Heart right ventricle (tissue), 16 donors: ENCODE measurements at regions not wholly inside any gene's neighbourhood (a gene's known extent, or its start where the extent isn't known, plus 50 kb on each side); places are given as distances from the start of the nearest gene placed in this dataset.

Experiments
- ATAC-seq, 8 donors: fragments of 200-7000 bp; cut with Tn5 transposase; one replicate each; pipeline ENCODE4 v1.9.1; 2020; ENCODE audit warnings: mild to moderate bottlenecking in 8 of 8, moderate library complexity in 8 of 8, moderate number of reproducible peaks in 1 of 8
- DNase-seq, 2 donors: peaks; one replicate each; pipeline ENCODE4 v3.0.0-alpha.2; 2020
- H3K27ac ChIP-seq, 10 donors: fragments of 200-600 bp; sonication (generic) in 2 of 10; one replicate each; pipeline versions ENCODE4 v1.5.0 to v1.8.0; 2020 to 2022; ENCODE audit warnings: mild to moderate bottlenecking in 3 of 10
- H3K27me3 ChIP-seq, 7 donors: fragments of 200-600 bp; one replicate each; pipeline ENCODE4 v1.8.0; 2021 to 2022; ENCODE audit warnings: mild to moderate bottlenecking in 2 of 7
- H3K36me3 ChIP-seq, 9 donors: fragments of 200-600 bp; sonication (generic) in 1 of 9; one replicate each; pipeline versions ENCODE4 v1.5.0 to v1.8.0; 2020 to 2022; ENCODE audit warnings: mild to moderate bottlenecking in 2 of 9
- H3K4me1 ChIP-seq, 9 donors: fragments of 200-600 bp; sonication (generic) in 1 of 9; one replicate each; pipeline versions ENCODE4 v1.5.0 to v1.8.0; 2020 to 2022; ENCODE audit warnings: mild to moderate bottlenecking in 4 of 9
- H3K4me3 ChIP-seq, 10 donors: fragments of 200-600 bp; sonication (generic) in 2 of 10; one replicate each; pipeline versions ENCODE4 v1.5.0 to v1.8.0; 2020 to 2022; ENCODE audit warnings: mild to moderate bottlenecking in 7 of 10, moderate library complexity in 2 of 10
- H3K9me3 ChIP-seq, 11 donors: fragments of 200-600 bp in 10 of 11; sonication (generic) in 2 of 11; one replicate each; pipeline versions ENCODE4 v1.5.0 to v1.8.0; 2013 to 2022; ENCODE audit warnings: mild to moderate bottlenecking in 2 of 11, control low read depth in 1 of 11, moderate library complexity in 1 of 11
- WGBS, 2 donors: extraction: QIAGEN DNeasy Blood & Tissue Kit; methylation state at CpG; one replicate each; pipeline ENCODE4 v1.1.7; 2013; ENCODE audit warnings: inconsistent platforms in 1 of 2; 5-methylcytosine and 5-hydroxymethylcytosine counted together
- intact Hi-C, 10 donors: fragments of 100-400 bp; cut with DNase I; formaldehyde crosslinking; loops; one replicate each; pipeline versions ENCODE4 v1.11.1 to v1.14.2; 2022
- TF ChIP-seq, protein P1 (sequence below), 9 donors: fragments of 200-600 bp; sonication (generic) in 2 of 9; IDR thresholded peaks; one replicate each; pipeline versions ENCODE4 v1.5.0 to v1.8.0; 2021 to 2022; ENCODE audit warnings: antibody characterized with exemption in 9 of 9, mild to moderate bottlenecking in 5 of 9, moderate library complexity in 1 of 9
- donor health status: Arrhythmogenic right ventricular cardiomyopathy.
- donor health status: ischemic (EF 13 %, LVEDD 7.1; RV severe dilation, severe dysfunction).
- donor health status: healthy with polysubstance abuse.
- donor health status: DM: no; HTN: yes; CAD: no.
- donor health status: DM: no; HTN: no; CAD: no.
- donor health status: ischemic (EF 25% LVEDD 6.9; RV normal size, moderate dysfunction).
- donor health status: ischemic (EF 25% LVEDD 5.7; RV mildly dilated, moderate dysfunction).
- donor health status: healthy.
- donor health status: DM: yes; HTN: yes; CAD: no.
- donor health status: Ischemic cardiomyopathy.
- donor health status: ischemic (EF 35%, LVEDD 5.7; RV mildly dilated, moderate dysfunction).
- donor health status: nonischemic (EF 11% LVEDD 7.7; RV severe dilation, severe dysfunction).
- donor health status: DM: yes; HTN: yes; CAD: no.
- donor health status: PGD.
- donor health status: ischemic (EF 29% LVEDD 5.4; RV normal size, mild dysfunction).
- donor health status: nonischemic (EF 23%, LVEDD 6.1; RV moderate dilation, normal function).

DNA sequence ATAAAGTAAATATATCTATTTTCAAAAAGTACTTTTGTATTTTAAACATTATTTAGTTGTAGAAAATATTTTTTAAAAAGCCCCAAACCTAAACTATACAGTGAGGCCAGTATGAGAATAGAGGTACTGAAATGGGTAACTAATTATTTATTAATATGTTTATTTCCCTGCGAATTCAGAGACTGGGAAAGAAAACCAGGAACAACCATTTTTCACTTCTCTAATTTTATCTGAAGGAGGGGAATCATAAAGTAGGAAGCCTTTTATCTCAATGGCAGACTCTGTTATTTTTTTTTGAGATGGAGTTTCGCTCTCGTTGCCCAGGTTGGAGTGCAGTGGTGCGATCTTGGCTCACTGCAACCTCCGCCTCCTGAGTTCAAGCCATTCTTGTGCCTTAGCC lies 63.6 kb upstream of the TRAK1 start:
- Histone ChIP-seq H3K9me3 (no peaks in the 10 kb centered on the region), H3K36me3 (no peaks in the 10 kb centered on the region), H3K27ac (peak overlapping the region in 7 of 10 donors; percentile 6 to 97 (median 89)), H3K4me1 (peaks cover 20 to 89% (median 77%) of the 10 kb centered on the region in 9 donors), H3K27me3 (no peaks in the 10 kb centered on the region), H3K4me3 (no peak overlapping the region)
- TF ChIP-seq, protein P1, sequence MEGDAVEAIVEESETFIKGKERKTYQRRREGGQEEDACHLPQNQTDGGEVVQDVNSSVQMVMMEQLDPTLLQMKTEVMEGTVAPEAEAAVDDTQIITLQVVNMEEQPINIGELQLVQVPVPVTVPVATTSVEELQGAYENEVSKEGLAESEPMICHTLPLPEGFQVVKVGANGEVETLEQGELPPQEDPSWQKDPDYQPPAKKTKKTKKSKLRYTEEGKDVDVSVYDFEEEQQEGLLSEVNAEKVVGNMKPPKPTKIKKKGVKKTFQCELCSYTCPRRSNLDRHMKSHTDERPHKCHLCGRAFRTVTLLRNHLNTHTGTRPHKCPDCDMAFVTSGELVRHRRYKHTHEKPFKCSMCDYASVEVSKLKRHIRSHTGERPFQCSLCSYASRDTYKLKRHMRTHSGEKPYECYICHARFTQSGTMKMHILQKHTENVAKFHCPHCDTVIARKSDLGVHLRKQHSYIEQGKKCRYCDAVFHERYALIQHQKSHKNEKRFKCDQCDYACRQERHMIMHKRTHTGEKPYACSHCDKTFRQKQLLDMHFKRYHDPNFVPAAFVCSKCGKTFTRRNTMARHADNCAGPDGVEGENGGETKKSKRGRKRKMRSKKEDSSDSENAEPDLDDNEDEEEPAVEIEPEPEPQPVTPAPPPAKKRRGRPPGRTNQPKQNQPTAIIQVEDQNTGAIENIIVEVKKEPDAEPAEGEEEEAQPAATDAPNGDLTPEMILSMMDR (IDR thresholded peaks at IDR 0.05): no peak
- ATAC-seq (no peak), DNase-seq (no peak)
- WGBS, 2 donors: 72 to 74% methylated on average over 5 of the region's 5 CpGs
- intact Hi-C loops: loop anchor here in 3 of 10 donors (5.0 kb wide), 2 partner anchors 35 to 40 kb away; no protein-coding TSS in a partner anchor

DNA sequence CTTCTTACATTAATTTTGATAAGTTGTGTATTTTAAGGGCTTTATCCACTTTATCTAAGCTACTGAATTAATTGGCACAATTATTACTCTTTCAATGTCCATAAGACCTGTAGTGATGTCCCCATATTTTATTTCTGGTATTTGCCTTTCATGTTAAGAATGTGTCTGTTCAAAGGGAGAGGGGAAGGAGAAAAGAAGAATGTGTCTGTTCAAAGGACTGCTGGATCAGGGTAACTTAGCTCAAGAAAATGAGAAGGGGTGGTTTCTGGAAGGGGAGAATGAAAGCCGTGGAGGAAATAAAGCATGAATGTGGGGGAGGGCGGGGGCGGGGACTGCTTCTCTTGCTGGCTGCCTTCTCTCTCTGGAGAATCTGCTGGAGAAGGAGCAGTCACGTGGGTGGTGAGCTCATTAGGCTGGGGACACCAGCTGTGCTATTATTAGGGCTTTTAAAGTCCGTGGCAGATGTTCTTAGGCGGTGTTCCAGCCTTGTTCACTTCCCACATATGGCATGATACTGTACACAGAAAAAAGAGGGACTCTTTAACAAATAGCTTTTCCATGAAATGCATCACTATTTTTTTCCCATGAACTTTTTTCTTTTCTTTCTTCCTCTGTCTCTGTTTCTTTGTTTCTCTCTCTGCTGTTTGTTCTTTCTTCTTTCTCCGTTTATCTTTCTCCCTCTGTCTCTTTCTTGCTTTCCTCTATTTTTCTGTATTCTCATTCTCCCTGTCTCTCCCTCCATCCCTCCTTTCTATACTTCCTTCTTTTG lies 63.7 kb upstream of the ULK4 start:
- Histone ChIP-seq H3K4me3 (peak overlapping the region in 6 of 10 donors; percentile 15 to 28 (median 20)), H3K4me1 (peaks cover 20 to 89% (median 78%) of the 10 kb centered on the region in 9 donors), H3K27me3 (no peaks in the 10 kb centered on the region), H3K9me3 (no peaks in the 10 kb centered on the region), H3K27ac (peak overlapping the region; percentile 76 to 97 (median 89)), H3K36me3 (no peaks in the 10 kb centered on the region)
- TF ChIP-seq, protein P1 (IDR thresholded peaks at IDR 0.05): no peak
- WGBS, 2 donors: 0 to 1% methylated on average over 7 of the region's 7 CpGs
- intact Hi-C loops: loop anchor here in 3 of 10 donors (5.0 kb wide), 2 partner anchors 37 to 42 kb away; no protein-coding TSS in a partner anchor
- ATAC-seq (peak; percentile 95 to 99 (median 98)), DNase-seq (peak; percentile 78 to 97)

DNA sequence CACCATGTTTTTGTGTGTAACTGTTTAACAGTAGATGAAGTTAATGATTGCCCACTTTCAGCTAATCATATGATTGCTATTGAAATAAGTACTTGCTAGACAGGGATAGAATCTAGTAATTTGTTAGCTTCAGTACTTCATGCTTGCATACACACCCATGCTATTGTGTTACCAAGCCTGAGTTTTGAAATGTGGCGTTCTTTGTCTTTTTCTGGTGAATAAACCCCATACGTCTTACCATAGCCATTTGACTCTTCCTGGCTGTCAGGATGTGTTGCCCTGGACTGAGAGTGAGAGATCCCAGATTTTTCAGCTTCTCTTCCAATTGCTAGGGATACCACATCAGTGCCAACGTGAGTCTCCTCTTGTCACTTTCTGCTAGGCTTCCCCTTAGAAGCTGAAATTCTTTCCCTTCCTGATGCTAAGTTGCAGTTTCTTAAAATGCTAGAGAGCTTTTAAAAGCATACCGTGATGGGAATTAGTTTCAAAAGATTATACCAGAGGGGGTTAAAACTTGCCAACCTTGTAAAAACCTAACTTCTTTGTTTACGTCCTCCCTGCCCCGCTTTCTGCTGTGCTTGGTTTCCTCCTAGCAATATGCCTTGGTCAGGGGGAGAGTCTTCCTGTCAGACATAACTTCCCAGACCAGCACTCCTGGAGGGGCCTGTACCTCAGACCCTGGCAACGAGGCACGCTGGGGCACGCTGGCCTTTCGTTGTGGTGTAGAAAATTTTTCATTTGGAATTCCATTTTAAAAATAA lies 62.9 kb upstream of the ULK4 start:
- DNase-seq (no peak), ATAC-seq (peak in 2 of 8 donors; percentile 28 to 32)
- Histone ChIP-seq H3K4me3 (peak overlapping the region in 1 of 10 donors; percentile 15), H3K9me3 (no peaks in the 10 kb centered on the region), H3K27ac (peak overlapping the region; percentile 40 to 97 (median 89)), H3K27me3 (no peaks in the 10 kb centered on the region), H3K36me3 (no peaks in the 10 kb centered on the region), H3K4me1 (peaks cover 20 to 94% (median 86%) of the 10 kb centered on the region in 9 donors)
- TF ChIP-seq, protein P1 (IDR thresholded peaks at IDR 0.05): no peak
- intact Hi-C loops: loop anchor here in 4 of 10 donors (5.0 kb wide), 2 partner anchors 38 to 43 kb away; no protein-coding TSS in a partner anchor
- 27 to 32% methylated on average over 10 of the region's 10 CpGs for WGBS, 2 donors

DNA sequence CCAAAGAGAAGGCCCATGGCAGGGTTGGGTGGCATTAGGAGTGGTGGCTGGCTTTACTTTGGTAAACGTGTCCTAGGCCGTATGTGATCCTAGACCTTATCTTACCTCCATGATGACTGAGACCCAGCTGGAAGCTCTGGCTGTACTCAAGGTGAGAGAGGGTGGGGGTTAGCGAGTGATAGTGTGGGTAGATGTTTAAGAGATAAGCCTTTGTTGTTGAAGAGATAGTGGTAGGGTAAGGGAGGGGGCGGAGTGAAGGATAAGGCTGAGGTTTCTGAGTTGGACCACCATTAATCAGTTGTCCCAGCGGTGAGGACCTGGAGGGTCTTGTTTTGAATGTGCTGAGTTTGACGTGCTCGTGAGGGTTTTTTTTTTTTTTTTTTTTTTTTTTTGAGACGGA lies 61.5 kb upstream of the ULK4 start:
- intact Hi-C loops: loop anchor here in 1 of 10 donors (5.0 kb wide), 1 partner anchor 39 kb away; no protein-coding TSS in a partner anchor
- Histone ChIP-seq H3K36me3 (no peaks in the 10 kb centered on the region), H3K27me3 (no peaks in the 10 kb centered on the region), H3K9me3 (no peaks in the 10 kb centered on the region), H3K27ac (peak overlapping the region in 7 of 10 donors; percentile 25 to 97 (median 89)), H3K4me1 (peaks cover 20 to 100% (median 98%) of the 10 kb centered on the region in 9 donors), H3K4me3 (no peak overlapping the region)
- 71 to 72% methylated on average over 8 of the region's 8 CpGs for WGBS, 2 donors
- DNase-seq (no peak), ATAC-seq (no peak)
- TF ChIP-seq, protein P1 (IDR thresholded peaks at IDR 0.05): no peak
